Hepatocyte (in vitro differentiated cells): ENCODE measurements at regions not wholly inside any gene's neighbourhood (a gene's known extent, or its start where the extent isn't known, plus 50 kb on each side); places are given as distances from the start of the nearest gene placed in this dataset.
A peak's percentile ranks its signal among the peaks of the same experiment; 100 is the strongest.

Source experiments
- DNase-seq: peaks from one replicate; pipeline ENCODE4 v3.0.0-alpha.2; 2016; ENCODE audit warnings: low spot score
- H2AFZ ChIP-seq: fragments of 200-600 bp; sonication (generic); 2 replicates; pipeline ENCODE4 v1.6.0; 2016; ENCODE audit warnings: antibody characterized with exemption, mild to moderate bottlenecking
- H3K27ac ChIP-seq: fragments of 200-600 bp; sonication (generic); 2 replicates; pipeline ENCODE4 v1.5.1; 2016; ENCODE audit warnings: mild to moderate bottlenecking
- H3K27me3 ChIP-seq: fragments of 200-600 bp; sonication (generic); 2 replicates; pipeline ENCODE4 v1.6.1; 2016
- H3K36me3 ChIP-seq: fragments of 200-600 bp; sonication (generic); replicated peaks from 2 replicates; pipeline ENCODE4 v1.5.1; 2016; ENCODE audit warnings: low read depth; ENCODE audit not compliant: insufficient read depth
- H3K4me1 ChIP-seq: fragments of 200-600 bp; sonication (generic); 2 replicates; pipeline ENCODE4 v1.5.1; 2016; ENCODE audit warnings: mild to moderate bottlenecking, moderate library complexity; ENCODE audit not compliant: insufficient read depth
- H3K4me2 ChIP-seq: fragments of 200-600 bp; sonication (generic); 2 replicates; pipeline ENCODE4 v1.6.0; 2016
- H3K4me3 ChIP-seq: fragments of 200-600 bp; sonication (generic); 2 replicates; pipeline ENCODE4 v1.5.1; 2016; ENCODE audit warnings: mild to moderate bottlenecking
- H3K79me2 ChIP-seq: fragments of 200-600 bp; sonication (generic); 2 replicates; pipeline ENCODE4 v1.6.0; 2017; ENCODE audit warnings: mild to moderate bottlenecking
- H3K9me2 ChIP-seq: fragments of 200-600 bp; sonication (generic); replicated peaks from 2 replicates; pipeline ENCODE4 v1.6.0; 2017; ENCODE audit warnings: mild to moderate bottlenecking; ENCODE audit not compliant: insufficient read depth
- H3K9me3 ChIP-seq: fragments of 200-600 bp; sonication (generic); 2 replicates; pipeline ENCODE4 v1.5.1; 2016; ENCODE audit warnings: low read depth, mild to moderate bottlenecking
- H4K20me1 ChIP-seq: fragments of 200-600 bp; sonication (generic); 2 replicates; pipeline ENCODE4 v1.6.0; 2016; ENCODE audit warnings: mild to moderate bottlenecking; ENCODE audit not compliant: insufficient read depth, poor library complexity, severe bottlenecking
- CTCF ChIP-seq: fragments of 200-600 bp; sonication (generic); IDR thresholded peaks from 2 replicates; pipeline ENCODE4 v1.5.1; 2016; ENCODE audit warnings: antibody characterized with exemption, mild to moderate bottlenecking; ENCODE audit not compliant: poor library complexity
- EZH2 ChIP-seq: fragments of 200-600 bp; sonication (generic); IDR thresholded peaks from 2 replicates; pipeline ENCODE4 v1.6.1; 2016; ENCODE audit warnings: antibody characterized with exemption, mild to moderate bottlenecking, borderline replicate concordance
- EZH2phosphoT487 ChIP-seq: fragments of 200-600 bp; sonication (generic); IDR thresholded peaks from one replicate; pipeline ENCODE4 v1.6.1; 2018; ENCODE audit warnings: antibody characterized with exemption, mild to moderate bottlenecking, low read depth, moderate library complexity; ENCODE audit not compliant: unreplicated experiment, severe bottlenecking
- WGBS: methylation state at CpG from one replicate; pipeline ENCODE4 v1.1.6; 2016; ENCODE audit warnings: low lambda C conversion rate; ENCODE audit errors: missing lambda C conversion rate; 5-methylcytosine and 5-hydroxymethylcytosine counted together

DNA sequence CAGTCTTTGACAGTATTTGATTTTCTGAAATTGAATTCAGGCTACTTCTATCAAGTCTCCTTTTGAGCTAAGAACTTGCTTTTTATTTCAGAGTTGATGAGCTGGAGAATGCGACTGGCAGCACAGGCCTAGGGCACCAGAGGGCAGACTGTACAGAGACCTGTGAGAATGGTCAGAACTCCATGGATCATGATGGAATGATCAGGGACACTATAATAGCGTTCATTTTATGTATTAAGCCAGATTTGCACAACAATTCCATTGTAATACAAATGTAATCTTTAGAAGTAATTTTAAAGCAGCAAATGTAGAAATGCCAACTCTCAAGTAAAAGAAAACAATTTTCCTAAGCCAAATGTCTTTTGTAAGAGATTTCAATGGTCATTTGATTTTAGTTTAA is 902.4 kb downstream of the NR2F1-AS1 start:
- H3K4me1 ChIP-seq: no peaks in the 10 kb centered on the region

GRCh38 chr5:92676215-92677165 is 904.5 kb downstream of the NR2F1-AS1 start:
- Histone ChIP-seq H4K20me1 (no peaks in the 10 kb centered on the region), H3K4me2 (no peak overlapping the region), H3K27me3 (no peaks in the 10 kb centered on the region), H3K4me3 (no peak overlapping the region), H3K9me3 (no peaks in the 10 kb centered on the region), H3K9me2 (no peaks in the 10 kb centered on the region), H3K27ac (no peak overlapping the region), H3K36me3 (no peaks in the 10 kb centered on the region), H3K4me1 (no peaks in the 10 kb centered on the region), H2AFZ (no peak overlapping the region), H3K79me2 (no peaks in the 10 kb centered on the region)
- WGBS: 86% methylated on average over 8 of the region's 8 CpGs
- DNase-seq: no peak
- TF ChIP-seq CTCF (no peak), EZH2phosphoT487 (no peak), EZH2 (no peak)

More for the DNA sequence above, 902.4 kb downstream of the NR2F1-AS1 start:
- no peak overlapping the region for H3K27ac ChIP-seq
- TF ChIP-seq CTCF: peak; percentile 29
- TF ChIP-seq EZH2phosphoT487: no peak
- TF ChIP-seq EZH2: no peak
- WGBS: 88% methylated on average over 2 of the region's 2 CpGs
- no peak overlapping the region for H2AFZ ChIP-seq
- DNase-seq: no peak
- H3K9me2 ChIP-seq: no peaks in the 10 kb centered on the region
- H3K9me3 ChIP-seq: no peaks in the 10 kb centered on the region
- no peaks in the 10 kb centered on the region for H3K79me2 ChIP-seq
- no peaks in the 10 kb centered on the region for H3K27me3 ChIP-seq
- no peak overlapping the region for H3K4me2 ChIP-seq
- H3K4me3 ChIP-seq: no peak overlapping the region
- H4K20me1 ChIP-seq: no peaks in the 10 kb centered on the region
- no peaks in the 10 kb centered on the region for H3K36me3 ChIP-seq

DNA sequence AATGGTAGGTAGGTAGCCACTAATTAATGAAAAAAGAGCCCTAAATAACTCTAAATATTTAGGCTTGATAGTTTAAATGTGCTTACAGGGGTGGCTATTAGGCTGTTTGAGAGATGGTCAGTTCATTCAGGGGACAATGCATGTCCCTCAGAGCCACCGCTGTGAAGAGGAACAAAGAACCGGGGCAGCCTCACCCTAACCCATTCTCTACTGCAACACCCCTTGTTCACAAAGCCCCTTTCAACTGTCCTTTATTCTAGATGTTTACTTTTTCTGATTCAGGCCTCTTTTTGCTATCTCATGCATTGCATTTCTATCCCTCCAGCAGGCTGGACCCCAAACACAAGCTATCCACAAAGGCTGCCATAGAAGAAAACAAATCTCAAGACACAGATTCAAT is 906.7 kb downstream of the NR2F1-AS1 start:
- Histone ChIP-seq H3K4me2 (no peak overlapping the region), H4K20me1 (no peaks in the 10 kb centered on the region), H3K4me3 (no peak overlapping the region), H3K27me3 (no peaks in the 10 kb centered on the region), H3K36me3 (no peaks in the 10 kb centered on the region), H3K27ac (no peak overlapping the region), H3K9me3 (no peaks in the 10 kb centered on the region), H3K4me1 (no peaks in the 10 kb centered on the region), H3K79me2 (no peaks in the 10 kb centered on the region), H3K9me2 (no peaks in the 10 kb centered on the region), H2AFZ (no peak overlapping the region)
- WGBS: 85% methylated on average over 2 of the region's 2 CpGs
- DNase-seq: no peak
- no peak for TF ChIP-seq EZH2phosphoT487
- no peak for TF ChIP-seq EZH2
- TF ChIP-seq CTCF: no peak
